CD4-positive, alpha-beta T cell treated with Interleukin-6 for 4 hours (primary cell): ENCODE measurements at regions not wholly inside any gene's neighbourhood (a gene's known extent, or its start where the extent isn't known, plus 50 kb on each side); places are given as distances from the start of the nearest gene placed in this dataset.
"Not testable (repeated sequence)": the region's sequence is repeated elsewhere in the genome, so short reads cannot be mapped to it uniquely, and the experiment has no call there.

Experiments
- DNase-seq: peaks from one replicate; pipeline ENCODE4 v3.0.0-alpha.2; 2020; ENCODE audit warnings: mixed read lengths

DNA sequence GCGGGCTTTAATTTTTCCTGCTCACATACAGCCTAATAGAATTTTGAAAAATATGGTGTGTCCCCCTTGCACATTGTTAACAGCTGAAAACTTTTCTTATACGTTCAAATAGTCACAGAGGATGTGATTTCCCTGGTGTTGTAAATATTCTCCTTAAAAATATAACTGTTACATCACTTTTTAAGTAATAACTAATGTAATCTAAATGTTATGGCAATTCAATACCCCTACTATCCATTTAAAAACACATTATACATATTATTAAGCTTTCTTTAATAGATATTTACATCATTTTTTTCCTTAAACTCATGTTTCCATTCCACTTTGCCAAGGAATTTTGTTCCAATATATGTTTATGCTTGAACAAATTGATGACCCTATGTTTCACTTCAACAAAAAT, 85.5 kb upstream of the S1PR1 start:
- no peak for DNase-seq

DNA sequence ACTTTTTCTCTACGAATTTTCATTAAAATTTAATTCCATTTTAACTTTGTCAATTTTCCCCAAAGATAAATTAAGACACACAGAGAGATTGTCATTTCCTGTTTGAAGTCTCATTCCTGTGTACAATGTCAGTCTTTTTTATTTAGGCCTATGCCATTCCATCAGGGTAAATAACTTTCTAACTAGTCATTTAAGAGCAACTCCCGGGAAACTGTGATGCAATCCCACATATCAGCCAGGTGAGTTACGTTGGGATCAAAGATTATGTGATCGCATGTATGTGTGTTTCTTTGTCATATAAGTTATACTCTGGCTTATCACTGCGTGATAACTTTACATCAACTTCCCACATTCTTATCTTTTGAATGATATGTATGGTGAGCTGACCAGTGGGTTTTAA, 86.1 kb upstream of the S1PR1 start:
- no peak for DNase-seq

DNA sequence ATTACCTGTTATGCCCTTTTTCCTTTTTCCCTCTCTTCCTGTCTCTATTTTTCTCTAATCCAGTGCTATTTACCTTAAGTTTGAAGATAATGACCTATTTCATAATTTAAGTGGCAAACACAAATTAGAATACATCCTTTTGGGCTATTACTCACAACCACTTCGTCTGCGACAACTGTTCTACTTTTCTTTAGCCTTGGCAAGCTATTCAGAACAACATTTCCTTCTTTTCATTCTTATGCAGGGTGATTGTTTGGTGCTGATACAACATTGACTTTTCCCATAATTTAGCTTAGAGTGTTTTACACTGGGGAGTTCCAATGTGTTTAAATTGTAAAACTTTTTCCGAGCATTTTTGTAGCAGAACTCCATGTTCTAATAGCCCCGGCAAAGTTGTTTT, 86.6 kb upstream of the S1PR1 start:
- no peak for DNase-seq

DNA sequence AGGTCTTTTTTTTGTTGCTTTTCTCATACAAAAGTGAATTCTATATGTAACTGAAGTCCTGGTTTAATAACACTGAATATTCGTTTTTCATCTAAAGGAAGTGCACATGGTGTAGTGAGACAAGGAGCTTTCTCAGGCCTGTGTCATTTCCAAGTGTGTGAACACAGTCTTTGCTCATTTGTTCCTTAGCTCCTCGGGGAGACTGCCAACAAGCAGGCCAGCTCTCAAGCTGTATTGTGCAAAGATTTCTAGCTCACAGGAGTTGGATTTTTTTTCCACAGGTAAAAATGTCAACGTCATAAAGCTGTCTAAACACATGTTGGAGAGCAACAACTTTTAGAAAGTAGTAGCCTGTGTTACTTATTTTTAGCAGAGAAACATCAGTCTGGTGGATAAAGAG, 87.8 kb upstream of the S1PR1 start:
- DNase-seq, result no peak

DNA sequence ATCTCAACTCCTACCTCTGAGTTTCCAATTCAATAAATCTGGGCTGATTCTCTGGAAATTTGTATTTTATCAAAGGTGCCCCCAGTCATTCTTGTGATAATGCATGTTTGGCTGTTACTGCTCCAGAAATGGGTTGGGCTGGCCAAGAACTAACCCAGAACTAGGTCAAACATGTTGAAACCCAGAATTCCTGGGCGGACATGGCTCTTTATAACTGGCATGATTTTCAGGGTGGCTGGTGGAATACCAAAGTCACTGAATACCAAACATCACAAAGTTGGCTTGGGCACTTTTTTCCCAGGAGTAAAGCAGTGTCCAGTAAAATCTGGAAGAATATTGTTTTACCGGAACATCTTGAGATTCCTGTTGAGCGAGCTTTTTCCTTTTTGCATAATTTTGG, 89.4 kb upstream of the S1PR1 start:
- no peak for DNase-seq

DNA sequence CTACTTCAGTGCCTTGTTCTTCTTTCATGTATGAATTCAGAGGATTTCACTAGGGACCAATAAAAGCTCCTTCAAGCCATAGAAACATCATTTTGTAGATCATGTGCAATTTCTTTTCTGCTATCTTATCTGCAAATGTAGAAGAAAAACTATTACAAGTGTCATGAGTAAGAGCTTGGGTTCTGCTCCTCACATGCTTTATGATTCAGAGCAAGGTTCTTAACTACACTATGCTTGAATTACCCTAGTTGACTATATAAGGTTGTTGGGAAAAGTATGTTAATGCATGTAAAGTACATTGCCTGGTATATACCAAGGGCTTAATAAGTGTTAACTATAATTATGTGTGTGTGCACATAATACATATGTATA, 91.4 kb upstream of the S1PR1 start:
- no peak for DNase-seq

DNA sequence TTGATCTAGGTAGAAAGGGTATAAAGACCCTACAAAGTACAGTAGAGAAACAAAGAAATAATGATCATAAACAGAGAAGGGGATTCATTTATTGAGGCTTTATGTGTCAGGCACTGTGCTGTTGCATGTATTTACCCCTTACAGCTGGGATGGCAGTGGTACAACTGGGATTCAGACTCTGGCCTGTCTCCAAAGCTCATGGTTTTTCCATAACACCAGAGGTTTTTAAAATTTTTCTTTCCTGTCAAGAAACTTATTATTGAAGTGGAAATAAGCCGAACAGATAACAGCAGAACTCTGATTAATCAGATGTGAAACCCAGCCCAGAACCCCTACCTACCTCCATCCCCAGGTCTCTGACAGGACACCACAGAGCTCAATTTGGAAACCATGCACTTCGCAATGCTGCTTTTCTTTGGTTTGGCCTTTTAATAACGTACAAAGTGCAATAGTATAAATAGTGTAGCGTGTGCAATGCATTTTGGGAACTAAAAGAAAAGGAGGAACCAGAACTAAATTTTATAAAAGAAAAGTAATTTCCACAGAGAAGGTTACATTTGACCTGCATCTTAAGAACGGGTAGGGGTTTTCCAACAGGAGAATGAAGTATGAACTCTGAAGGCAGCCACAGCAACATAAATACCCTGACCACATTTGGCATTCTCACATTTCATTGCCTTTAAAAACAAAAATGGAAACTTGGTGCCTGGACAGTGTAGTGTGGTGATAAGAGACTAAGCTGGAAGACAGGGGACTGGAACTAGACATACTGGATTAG, 92.0 kb upstream of the S1PR1 start:
- DNase-seq, result no peak

DNA sequence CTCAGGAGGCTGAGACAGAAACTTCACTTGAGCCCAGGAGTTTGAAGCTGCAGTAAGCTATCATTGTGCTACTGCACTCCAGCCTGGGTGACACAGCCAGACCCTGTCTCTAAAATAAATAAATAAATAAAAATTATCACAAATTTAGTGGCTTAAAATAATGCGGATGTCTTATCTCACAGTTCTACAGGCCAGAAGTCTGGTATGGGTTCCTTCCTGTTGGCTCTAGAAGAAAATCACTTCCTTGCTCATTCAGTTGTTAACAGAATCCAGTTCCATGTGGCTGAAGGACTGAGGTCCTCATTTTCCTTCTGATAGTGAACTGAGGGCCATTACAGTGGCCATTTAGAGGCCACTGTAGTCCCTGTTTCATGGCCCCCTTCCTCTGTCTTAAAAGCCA, 94.6 kb upstream of the S1PR1 start:
- DNase-seq, result no peak

DNA sequence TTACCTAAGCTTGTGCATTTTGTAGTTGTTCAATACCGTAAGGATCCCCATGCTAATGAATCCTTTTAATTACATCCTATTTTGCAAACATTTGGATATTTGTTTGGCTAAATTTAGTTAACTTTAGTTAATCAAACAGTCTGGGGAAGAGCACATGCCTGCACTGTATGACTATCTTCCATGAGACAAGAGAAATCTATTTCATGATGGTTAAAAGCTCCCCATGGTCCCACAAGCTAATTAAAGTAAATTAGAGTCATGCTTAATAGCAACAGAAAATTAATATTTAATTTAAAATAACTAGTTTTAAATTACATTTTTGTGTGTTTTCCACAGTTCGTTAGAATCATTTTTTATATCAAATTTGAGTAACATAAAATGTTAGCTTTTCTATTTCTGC, 95.4 kb upstream of the S1PR1 start:
- DNase-seq, result no peak

DNA sequence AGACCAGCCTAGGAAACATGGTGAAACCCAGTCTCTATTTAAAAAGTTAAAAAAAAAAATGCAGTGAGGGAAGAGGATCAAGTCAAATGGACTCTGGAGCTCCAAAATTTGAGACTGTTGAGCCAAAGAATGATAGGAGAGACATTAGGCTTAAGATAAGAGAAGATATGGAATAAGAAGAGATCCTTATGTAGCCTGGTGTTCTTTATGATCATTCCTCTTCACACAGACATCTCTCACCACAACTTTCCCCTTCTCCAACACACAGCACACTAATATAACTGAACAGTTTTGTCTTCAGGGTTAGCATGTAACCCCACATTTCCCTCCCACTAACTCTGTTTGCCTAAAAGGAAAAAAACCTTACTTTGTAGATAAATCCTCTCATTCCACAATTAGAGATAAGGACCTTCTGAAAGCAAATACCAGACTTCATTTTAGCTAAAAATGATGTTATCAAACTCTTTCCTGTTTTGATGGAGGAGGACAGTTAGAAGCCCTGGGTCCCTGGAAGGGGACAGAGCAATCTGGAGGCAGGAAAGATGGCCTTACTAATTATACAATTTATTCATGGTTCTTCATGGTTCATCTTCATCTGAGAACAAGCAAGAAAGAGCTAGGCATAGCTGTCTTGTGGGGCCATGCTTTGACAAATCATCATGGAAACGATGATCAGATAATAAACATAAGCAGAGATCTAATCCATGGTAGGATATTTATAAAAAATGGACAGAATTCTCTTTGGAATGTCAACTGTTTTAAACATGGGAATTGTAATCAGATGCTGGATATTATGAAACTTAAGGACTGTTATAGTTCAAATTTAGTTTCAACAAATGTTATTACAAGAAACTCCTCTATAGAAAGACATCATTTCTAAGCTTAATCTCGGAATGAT, 96.7 kb upstream of the S1PR1 start:
- DNase-seq, result no peak

DNA sequence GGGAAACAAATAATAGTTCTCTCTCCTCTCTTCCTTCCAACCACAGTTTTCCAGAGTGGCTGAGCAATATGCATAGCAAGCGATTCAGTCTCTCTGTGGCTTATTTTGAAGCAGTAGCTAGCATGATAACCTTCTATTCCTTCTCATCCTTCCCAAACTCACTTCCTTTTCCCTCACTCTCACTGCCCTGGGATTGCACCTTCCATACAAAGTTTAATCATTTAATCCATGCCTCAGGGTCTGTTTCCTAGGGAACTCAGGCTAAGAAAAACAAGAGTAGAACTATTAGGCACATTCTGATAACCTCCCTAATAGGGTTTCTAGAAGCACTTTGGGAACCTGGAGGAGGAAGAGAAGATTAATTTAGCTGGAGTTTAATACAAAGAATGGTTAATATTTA, 97.7 kb upstream of the S1PR1 start:
- DNase-seq, result no peak

DNA sequence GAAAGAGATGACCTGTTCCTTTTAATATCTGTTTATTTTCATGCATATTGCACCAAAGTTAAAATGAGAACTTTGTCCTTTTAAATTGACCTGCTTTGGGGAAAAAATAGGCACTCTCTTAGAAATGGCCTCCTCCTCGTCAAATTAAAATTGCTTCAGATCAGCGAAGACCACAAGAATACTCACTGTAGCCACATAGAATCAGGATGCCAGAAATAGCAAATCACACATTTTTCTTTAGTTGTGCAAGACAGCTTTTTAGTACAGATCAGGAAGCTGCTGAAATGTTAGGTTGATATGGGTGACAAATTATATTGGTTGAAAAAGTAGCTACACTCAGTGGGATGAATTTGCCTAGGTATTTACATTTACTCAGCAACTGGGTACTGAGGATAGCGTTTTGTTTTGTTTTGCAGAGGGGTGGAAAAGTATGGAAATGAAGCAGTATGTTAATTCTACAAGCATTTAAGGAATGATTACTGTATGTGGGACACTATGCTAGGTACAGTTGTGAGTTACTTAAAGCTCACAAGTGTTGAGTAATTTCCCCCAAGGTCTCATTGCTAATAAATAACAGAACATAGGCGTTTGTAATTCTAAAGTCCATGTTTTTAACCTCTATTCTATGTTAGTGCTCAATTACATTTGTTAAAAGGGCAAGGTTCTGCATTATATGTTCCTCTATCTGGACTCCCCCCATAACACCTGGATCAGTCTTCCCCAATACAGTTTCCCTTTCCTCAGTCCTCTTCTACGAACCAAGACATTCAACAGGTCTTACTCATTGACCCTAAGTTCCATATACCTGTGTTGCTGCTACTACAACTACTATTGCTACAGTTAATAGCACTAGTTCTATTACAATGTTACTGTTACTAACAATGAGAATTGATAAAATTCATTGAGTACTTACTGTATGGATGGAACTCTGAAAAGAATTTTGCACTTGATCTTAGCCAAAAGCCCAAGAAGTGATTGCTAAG, 99.4 kb upstream of the S1PR1 start:
- no peak for DNase-seq

DNA sequence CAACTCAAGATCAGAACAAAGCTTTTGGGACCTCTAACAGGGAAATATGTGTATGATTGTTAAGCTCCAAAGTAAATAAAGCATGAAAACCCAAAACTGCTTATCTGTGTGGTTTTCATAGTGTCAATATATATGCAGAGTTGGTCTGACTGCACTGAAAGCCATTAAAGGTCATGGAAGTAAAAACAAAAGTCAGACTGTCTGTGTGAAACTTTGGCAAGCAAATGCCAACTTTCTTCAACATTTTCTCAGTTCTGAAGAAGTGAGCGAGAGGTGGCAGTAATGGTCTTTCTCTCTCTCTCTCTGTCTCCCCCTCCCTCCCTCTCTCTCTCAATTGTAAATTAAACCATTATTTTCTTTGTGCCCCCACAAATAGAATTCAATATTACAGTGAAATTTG, 100.1 kb upstream of the S1PR1 start:
- peak; percentile 50 for DNase-seq

DNA sequence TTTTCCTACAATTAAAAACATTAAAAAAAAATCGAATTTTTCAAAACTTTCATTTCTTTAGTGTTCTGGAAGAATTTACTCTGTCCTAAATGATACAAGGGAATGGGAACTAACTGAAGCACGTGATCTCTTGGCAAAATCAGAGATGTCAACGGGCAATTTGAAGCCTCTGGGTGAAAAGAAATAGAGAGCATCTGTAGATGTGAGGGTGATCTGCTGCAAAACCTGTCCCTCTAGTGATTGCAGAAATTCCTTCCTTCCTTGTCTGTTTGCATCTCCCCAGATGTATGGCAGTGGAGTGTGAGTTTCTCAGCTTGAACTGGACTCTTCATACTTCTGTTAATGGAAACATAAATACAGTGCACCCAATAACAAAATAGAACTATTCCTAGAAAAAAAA, 100.5 kb upstream of the S1PR1 start:
- no peak for DNase-seq

DNA sequence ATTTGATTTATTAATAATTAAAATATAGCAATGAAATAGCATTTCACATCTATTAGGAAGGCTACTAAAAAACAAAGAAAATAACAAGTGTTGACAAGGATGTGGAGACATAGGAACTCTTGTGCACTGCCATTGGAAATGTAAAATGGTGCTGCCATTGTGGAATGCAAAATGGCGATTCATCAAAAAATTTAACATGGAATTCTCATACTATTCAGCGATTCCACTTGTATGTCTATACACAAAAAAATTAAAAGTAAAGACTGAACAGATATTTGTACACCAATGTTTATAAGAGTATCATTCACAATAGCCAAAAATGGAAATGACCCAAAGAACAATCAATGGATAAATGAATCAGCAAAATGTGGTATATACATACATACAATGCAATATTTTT, 101.3 kb upstream of the S1PR1 start:
- no peak for DNase-seq

DNA sequence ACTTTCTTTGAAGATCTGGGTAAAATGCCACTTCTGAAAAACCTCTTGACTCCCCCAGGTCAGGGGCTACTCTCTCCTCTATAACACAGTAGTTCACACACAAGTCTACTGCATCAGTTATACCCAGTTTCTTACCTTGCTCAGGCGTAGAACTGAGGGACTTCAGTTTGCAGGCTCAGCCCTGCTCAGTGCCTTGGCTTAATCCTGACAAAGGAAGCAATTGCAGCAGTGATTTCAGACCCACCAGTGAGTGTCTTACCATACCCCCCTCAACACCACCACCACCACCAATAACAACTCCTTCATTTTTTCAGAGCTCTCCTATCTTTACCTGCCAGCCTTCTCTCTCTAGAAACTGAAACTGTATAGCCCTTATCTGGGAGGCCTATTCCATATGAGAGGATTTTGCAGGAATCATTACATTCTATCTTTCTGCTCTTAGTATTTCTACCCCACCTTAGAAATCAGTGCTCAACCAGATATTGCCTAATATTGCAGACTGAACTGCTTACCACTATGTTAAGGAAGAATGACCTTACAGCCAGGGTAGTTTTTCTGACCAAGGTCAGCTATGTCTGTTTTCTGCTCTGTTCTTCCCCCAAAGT, 105.5 kb upstream of the S1PR1 start:
- DNase-seq, result no peak

DNA sequence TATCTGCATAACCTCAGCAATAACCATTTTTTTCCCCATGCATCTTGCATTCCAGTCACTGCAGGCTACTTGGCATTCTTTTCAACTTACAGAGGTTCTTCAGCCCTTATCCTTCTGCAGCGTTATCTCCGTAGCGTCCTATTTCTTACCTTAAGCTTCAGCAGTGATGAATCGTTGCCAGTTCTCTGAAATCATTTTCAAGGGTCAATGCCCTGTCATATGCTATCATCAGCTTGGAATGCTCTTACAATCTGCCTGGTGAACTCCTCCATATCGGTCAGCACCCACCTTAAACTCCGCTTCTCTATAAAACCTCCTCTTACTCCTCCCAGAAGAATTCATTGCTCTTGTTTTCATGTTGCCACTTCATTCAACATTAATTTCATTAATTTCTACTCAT, 105.1 kb upstream of the DPH5 start:
- DNase-seq, result no peak

DNA sequence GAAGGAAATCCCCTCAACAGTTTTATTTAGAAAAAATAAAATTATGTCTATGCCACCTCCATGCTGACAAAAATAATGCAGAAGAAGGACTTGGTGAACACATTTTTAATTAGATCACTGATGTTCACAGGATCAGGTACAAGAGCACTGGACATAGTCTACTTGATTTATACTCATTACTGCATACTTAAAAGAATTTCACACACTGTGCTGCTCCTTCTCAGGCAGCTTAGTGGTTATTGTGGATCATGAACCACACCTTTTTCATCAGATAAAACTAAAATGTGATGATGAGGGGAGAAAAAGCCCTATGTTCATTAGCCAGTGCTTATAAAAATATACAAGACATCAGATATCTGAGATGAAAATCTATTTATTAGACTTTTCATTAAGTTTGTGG, 103.3 kb upstream of the DPH5 start:
- DNase-seq, result no peak

DNA sequence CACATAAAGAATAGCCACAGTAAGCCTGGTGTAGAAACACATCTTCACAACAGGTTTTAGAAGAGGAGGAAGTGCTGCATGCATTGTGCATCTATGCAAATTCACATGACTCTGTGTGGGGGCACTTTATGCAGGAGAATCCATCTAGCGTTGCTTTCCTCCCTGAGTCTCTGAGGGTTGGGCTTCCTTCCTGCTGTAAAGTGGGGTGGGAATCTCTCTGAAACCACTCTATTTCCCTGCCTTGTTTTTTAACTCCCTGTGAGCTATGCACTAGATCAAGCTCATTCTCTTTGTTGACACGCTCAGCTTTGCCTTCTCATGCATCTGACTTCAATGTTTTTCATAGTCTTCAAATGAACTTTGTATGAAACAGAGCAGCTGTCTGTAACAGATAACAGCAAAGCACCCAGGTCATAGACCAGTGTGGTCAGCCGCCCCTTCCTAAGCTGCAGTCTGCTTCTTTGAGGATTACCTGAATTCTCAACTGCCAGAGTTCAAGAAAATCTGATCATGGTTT, 102.7 kb upstream of the DPH5 start:
- DNase-seq, result peak; percentile 57

DNA sequence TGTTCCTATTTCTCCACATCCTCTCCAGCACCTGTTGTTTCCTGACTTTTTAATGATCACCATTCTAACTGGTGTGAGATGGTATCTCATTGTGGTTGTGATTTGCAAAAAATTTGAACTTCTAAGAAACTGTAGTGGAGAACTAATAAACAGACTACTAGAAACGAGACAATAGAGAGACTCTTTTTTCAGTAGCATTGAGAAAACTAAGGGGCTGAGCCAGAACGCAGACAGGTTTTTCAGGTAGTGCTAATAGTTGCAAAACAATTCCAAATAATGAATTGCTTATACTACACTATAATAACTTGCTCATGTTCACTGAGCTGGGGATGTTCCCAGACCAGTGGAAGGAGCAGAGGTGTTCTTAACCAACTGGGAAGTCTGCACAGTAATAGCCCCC, 98.8 kb upstream of the DPH5 start:
- DNase-seq, result no peak

DNA sequence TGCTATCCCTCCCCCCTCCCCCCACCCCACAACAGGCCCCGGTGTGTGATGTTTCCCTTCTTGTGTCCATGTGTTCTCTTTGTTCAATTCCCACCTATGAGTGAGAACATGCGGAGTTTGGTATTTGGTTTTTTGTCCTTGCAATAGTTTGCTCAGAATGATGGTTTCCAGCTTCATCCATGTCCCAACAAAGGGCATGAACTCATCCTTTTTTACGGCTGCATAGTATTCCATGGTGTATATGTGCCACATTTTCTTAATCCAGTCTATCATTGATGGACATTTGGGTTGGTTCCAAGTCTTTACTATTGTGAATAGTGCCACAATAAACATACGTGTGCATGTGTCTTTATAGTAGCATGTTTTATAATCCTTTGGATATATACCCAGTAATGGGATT, 98.3 kb upstream of the DPH5 start:
- not testable (repeated sequence) for DNase-seq

DNA sequence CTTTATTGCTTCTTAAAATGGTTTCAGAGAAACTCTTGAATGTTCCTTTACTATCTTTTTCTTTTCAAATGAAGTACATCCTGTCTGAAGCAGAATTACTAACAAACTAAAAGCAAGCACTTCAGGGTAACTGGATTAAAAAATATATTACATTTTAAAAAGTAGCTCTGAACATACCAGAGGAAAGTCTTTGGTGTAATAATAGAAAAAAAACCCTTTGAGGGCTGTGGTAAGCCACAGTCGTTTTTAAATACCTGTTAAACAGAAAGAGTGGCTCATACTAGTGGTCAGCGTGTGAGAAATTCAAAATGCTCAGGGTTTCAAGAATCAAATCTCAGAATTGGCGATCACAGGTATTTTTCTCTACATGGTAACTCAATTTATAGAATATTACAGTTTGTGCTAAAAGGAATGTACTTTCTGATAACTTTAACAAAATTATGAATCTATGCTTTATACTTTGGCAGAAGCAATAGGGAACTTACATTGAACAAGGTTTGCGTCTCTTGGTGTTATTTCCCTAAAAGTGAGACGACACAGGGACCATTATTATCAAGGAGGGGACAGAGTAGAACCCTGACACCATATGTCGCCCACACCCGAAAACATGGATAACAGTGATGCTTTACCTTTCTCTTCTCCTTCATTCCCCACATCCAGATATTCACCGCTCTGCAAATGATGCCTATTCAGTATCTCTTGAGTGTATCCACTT, 97.0 kb upstream of the DPH5 start:
- peak; percentile 15 for DNase-seq
